ENCODE measurements at regions not wholly inside any gene's neighbourhood (a gene's known extent, or its start where the extent isn't known, plus 50 kb on each side); places are given as distances from the start of the nearest gene placed in this dataset.

DNA sequence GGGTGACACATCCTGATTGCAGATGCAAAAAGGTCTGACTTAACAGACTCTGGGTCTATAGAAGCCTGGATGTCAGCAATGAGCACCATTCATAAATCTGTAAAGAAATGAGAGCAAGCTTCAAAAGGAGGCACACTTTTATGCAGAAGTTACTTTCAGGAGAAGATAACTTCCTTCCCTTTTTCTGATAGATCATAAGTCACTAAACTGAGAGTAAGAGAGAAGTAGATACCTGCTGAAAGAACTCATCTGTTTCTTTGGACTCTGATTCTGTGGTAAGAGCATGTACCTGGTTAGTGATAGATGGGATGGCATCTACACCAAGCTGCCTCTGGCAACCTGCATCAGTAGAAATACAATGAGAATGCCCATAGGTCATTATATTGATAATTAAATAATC lies 525.6 kb downstream of the CETN3 start:
- TF ChIP-seq ARNTL (CRISPR knock-in tag; IDR thresholded peaks at IDR 0.05; ENCODE audit: borderline replicate concordance, low read depth) (no peak), ZNF70 (CRISPR knock-in tag; IDR thresholded peaks at IDR 0.05) (no peak), GLIS3 (CRISPR knock-in tag; IDR thresholded peaks at IDR 0.05) (no peak), CSDC2 (CRISPR knock-in tag; IDR thresholded peaks at IDR 0.05) (no peak), OSR1 (CRISPR knock-in tag; IDR thresholded peaks at IDR 0.05) (no peak), SNAI2 (CRISPR knock-in tag; IDR thresholded peaks at IDR 0.05) (no peak), ZC3H10 (CRISPR knock-in tag; IDR thresholded peaks at IDR 0.05) (no peak), ZFP3 (CRISPR knock-in tag; IDR thresholded peaks at IDR 0.05) (no peak), PPARA (CRISPR knock-in tag; IDR thresholded peaks at IDR 0.05; ENCODE audit: borderline replicate concordance) (no peak), ZFP30 (CRISPR knock-in tag; IDR thresholded peaks at IDR 0.05) (no peak), ZNF565 (CRISPR knock-in tag; conservative IDR thresholded peaks at IDR 0.05; ENCODE audit: low read depth) (no peak), ESRRG (CRISPR knock-in tag; IDR thresholded peaks at IDR 0.05) (no peak), RARB (CRISPR knock-in tag; IDR thresholded peaks at IDR 0.05) (no peak), TOX (CRISPR knock-in tag; IDR thresholded peaks at IDR 0.05; ENCODE audit: borderline replicate concordance) (no peak)
- TF ChIP-seq, protein P1, sequence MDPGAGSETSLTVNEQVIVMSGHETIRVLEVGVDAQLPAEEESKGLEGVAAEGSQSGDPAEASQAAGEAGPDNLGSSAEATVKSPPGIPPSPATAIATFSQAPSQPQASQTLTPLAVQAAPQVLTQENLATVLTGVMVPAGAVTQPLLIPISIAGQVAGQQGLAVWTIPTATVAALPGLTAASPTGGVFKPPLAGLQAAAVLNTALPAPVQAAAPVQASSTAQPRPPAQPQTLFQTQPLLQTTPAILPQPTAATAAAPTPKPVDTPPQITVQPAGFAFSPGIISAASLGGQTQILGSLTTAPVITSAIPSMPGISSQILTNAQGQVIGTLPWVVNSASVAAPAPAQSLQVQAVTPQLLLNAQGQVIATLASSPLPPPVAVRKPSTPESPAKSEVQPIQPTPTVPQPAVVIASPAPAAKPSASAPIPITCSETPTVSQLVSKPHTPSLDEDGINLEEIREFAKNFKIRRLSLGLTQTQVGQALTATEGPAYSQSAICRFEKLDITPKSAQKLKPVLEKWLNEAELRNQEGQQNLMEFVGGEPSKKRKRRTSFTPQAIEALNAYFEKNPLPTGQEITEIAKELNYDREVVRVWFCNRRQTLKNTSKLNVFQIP (CRISPR knock-in tag; IDR thresholded peaks at IDR 0.05; ENCODE audit: borderline replicate concordance, low read depth), result no peak
- TF ChIP-seq, protein P2, sequence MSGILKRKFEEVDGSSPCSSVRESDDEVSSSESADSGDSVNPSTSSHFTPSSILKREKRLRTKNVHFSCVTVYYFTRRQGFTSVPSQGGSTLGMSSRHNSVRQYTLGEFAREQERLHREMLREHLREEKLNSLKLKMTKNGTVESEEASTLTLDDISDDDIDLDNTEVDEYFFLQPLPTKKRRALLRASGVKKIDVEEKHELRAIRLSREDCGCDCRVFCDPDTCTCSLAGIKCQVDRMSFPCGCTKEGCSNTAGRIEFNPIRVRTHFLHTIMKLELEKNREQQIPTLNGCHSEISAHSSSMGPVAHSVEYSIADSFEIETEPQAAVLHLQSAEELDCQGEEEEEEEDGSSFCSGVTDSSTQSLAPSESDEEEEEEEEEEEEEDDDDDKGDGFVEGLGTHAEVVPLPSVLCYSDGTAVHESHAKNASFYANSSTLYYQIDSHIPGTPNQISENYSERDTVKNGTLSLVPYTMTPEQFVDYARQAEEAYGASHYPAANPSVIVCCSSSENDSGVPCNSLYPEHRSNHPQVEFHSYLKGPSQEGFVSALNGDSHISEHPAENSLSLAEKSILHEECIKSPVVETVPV (CRISPR knock-in tag; IDR thresholded peaks at IDR 0.05), result no peak
- TF ChIP-seq, protein P3, sequence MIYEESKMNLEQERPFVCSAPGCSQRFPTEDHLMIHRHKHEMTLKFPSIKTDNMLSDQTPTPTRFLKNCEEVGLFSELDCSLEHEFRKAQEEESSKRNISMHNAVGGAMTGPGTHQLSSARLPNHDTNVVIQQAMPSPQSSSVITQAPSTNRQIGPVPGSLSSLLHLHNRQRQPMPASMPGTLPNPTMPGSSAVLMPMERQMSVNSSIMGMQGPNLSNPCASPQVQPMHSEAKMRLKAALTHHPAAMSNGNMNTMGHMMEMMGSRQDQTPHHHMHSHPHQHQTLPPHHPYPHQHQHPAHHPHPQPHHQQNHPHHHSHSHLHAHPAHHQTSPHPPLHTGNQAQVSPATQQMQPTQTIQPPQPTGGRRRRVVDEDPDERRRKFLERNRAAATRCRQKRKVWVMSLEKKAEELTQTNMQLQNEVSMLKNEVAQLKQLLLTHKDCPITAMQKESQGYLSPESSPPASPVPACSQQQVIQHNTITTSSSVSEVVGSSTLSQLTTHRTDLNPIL (CRISPR knock-in tag; IDR thresholded peaks at IDR 0.05; ENCODE audit: low read depth), result no peak
- no peak for ATAC-seq

DNA sequence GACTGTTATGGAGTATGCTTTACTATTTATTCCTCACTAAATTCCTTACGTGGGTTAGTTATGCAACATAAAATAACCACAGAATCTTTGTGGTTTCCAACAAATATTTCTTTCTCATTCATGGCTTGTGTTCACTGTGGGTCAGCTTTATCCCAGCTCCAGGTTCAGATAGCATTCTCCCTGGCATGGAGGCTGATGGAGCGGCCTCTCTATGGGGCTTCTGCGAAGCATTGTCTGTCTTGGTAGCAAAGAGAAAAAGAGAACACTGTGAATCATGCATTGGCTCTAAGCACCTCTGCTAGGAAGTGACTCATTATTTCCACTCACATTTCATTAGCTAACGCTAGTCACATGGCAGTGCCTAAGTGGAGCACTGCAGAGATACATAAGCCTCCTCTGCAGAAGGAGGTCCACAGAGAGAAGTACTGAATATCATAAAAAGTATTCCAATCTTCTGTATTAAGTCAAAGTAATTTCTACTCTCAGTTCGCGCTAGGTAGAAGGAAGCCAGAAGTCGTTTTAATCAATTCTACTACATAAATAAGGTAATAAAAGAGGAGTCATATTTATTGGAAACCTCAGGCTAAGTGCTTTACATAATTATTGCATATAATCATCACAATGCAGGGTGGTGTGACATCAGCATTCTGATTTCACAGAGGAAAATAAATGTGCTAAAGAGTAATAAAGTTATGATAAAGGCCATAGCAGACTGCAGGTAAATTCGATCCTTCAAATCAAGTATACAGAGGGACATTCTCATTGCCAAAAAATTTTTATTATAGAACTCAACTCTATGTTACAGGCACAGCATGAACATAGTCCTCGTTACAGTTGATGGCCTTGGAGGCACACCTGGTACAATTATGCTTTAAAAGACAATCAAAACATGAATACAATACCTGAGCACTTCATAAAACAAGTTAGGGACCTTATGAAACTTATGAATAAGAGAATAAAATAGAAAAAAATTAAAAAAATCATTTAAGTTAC lies 531.1 kb downstream of the CETN3 start:
- TF ChIP-seq RARB (CRISPR knock-in tag; IDR thresholded peaks at IDR 0.05) (no peak), ESRRG (CRISPR knock-in tag; IDR thresholded peaks at IDR 0.05) (no peak), ZC3H10 (CRISPR knock-in tag; IDR thresholded peaks at IDR 0.05) (no peak), ZFP30 (CRISPR knock-in tag; IDR thresholded peaks at IDR 0.05) (no peak), ZNF8 (CRISPR knock-in tag; IDR thresholded peaks at IDR 0.05) (no peak), BACH2 (CRISPR knock-in tag; IDR thresholded peaks at IDR 0.05; ENCODE audit: borderline replicate concordance) (no peak), TCF4 (CRISPR knock-in tag; IDR thresholded peaks at IDR 0.05; ENCODE audit: borderline replicate concordance) (no peak), ARNTL (CRISPR knock-in tag; IDR thresholded peaks at IDR 0.05; ENCODE audit: borderline replicate concordance, low read depth) (no peak), ZNF565 (CRISPR knock-in tag; conservative IDR thresholded peaks at IDR 0.05; ENCODE audit: low read depth) (no peak), GLIS3 (CRISPR knock-in tag; IDR thresholded peaks at IDR 0.05) (no peak), ZFP3 (CRISPR knock-in tag; IDR thresholded peaks at IDR 0.05) (no peak), TOX (CRISPR knock-in tag; IDR thresholded peaks at IDR 0.05; ENCODE audit: borderline replicate concordance) (no peak), ISL1 (CRISPR knock-in tag; IDR thresholded peaks at IDR 0.05) (no peak), PPARA (CRISPR knock-in tag; IDR thresholded peaks at IDR 0.05; ENCODE audit: borderline replicate concordance) (no peak), OSR1 (CRISPR knock-in tag; IDR thresholded peaks at IDR 0.05) (no peak)
- TF ChIP-seq, protein P2 (CRISPR knock-in tag; IDR thresholded peaks at IDR 0.05), result no peak
- TF ChIP-seq, protein P3 (CRISPR knock-in tag; IDR thresholded peaks at IDR 0.05; ENCODE audit: low read depth), result no peak
- TF ChIP-seq, protein P4, sequence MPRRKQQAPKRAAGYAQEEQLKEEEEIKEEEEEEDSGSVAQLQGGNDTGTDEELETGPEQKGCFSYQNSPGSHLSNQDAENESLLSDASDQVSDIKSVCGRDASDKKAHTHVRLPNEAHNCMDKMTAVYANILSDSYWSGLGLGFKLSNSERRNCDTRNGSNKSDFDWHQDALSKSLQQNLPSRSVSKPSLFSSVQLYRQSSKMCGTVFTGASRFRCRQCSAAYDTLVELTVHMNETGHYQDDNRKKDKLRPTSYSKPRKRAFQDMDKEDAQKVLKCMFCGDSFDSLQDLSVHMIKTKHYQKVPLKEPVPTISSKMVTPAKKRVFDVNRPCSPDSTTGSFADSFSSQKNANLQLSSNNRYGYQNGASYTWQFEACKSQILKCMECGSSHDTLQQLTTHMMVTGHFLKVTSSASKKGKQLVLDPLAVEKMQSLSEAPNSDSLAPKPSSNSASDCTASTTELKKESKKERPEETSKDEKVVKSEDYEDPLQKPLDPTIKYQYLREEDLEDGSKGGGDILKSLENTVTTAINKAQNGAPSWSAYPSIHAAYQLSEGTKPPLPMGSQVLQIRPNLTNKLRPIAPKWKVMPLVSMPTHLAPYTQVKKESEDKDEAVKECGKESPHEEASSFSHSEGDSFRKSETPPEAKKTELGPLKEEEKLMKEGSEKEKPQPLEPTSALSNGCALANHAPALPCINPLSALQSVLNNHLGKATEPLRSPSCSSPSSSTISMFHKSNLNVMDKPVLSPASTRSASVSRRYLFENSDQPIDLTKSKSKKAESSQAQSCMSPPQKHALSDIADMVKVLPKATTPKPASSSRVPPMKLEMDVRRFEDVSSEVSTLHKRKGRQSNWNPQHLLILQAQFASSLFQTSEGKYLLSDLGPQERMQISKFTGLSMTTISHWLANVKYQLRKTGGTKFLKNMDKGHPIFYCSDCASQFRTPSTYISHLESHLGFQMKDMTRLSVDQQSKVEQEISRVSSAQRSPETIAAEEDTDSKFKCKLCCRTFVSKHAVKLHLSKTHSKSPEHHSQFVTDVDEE (CRISPR knock-in tag; IDR thresholded peaks at IDR 0.05), result no peak
- TF ChIP-seq, protein P1 (CRISPR knock-in tag; IDR thresholded peaks at IDR 0.05; ENCODE audit: borderline replicate concordance, low read depth), result no peak
- TF ChIP-seq, protein P5, sequence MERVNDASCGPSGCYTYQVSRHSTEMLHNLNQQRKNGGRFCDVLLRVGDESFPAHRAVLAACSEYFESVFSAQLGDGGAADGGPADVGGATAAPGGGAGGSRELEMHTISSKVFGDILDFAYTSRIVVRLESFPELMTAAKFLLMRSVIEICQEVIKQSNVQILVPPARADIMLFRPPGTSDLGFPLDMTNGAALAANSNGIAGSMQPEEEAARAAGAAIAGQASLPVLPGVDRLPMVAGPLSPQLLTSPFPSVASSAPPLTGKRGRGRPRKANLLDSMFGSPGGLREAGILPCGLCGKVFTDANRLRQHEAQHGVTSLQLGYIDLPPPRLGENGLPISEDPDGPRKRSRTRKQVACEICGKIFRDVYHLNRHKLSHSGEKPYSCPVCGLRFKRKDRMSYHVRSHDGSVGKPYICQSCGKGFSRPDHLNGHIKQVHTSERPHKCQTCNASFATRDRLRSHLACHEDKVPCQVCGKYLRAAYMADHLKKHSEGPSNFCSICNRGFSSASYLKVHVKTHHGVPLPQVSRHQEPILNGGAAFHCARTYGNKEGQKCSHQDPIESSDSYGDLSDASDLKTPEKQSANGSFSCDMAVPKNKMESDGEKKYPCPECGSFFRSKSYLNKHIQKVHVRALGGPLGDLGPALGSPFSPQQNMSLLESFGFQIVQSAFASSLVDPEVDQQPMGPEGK (CRISPR knock-in tag; IDR thresholded peaks at IDR 0.05; ENCODE audit: borderline replicate concordance), result no peak
- ATAC-seq, result peak; percentile 93
